ENCODE measurements at regions not wholly inside any gene's neighbourhood (a gene's known extent, or its start where the extent isn't known, plus 50 kb on each side); places are given as distances from the start of the nearest gene placed in this dataset.

GRCh38 chr11:100630898-100631297, 56.2 kb upstream of the ARHGAP42 start:
- TF ChIP-seq POLR2AphosphoS5 (IDR thresholded peaks at IDR 0.05; ENCODE audit: low read depth, low read length) = no peak
- TF ChIP-seq, protein P1, sequence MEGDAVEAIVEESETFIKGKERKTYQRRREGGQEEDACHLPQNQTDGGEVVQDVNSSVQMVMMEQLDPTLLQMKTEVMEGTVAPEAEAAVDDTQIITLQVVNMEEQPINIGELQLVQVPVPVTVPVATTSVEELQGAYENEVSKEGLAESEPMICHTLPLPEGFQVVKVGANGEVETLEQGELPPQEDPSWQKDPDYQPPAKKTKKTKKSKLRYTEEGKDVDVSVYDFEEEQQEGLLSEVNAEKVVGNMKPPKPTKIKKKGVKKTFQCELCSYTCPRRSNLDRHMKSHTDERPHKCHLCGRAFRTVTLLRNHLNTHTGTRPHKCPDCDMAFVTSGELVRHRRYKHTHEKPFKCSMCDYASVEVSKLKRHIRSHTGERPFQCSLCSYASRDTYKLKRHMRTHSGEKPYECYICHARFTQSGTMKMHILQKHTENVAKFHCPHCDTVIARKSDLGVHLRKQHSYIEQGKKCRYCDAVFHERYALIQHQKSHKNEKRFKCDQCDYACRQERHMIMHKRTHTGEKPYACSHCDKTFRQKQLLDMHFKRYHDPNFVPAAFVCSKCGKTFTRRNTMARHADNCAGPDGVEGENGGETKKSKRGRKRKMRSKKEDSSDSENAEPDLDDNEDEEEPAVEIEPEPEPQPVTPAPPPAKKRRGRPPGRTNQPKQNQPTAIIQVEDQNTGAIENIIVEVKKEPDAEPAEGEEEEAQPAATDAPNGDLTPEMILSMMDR (IDR thresholded peaks at IDR 0.05 in 2 of 3, conservative IDR thresholded peaks at IDR 0.05 in 1 of 3; ENCODE audit: borderline replicate concordance in 1 of 3, insufficient read depth in 1 of 3, low read depth in 2 of 3, low read length in 2 of 3) = no peak
